ENCODE measurements at regions not wholly inside any gene's neighbourhood (a gene's known extent, or its start where the extent isn't known, plus 50 kb on each side); places are given as distances from the start of the nearest gene placed in this dataset.

- TF ChIP-seq CTCF (IDR thresholded peaks at IDR 0.05) (no peak), POLR2A (IDR thresholded peaks at IDR 0.05) (no peak)
Observed at GRCh38 chr5:125338440-125339174, 592.2 kb upstream of the ZNF608 start.
